ENCODE measurements at regions not wholly inside any gene's neighbourhood (a gene's known extent, or its start where the extent isn't known, plus 50 kb on each side); places are given as distances from the start of the nearest gene placed in this dataset.

DNA sequence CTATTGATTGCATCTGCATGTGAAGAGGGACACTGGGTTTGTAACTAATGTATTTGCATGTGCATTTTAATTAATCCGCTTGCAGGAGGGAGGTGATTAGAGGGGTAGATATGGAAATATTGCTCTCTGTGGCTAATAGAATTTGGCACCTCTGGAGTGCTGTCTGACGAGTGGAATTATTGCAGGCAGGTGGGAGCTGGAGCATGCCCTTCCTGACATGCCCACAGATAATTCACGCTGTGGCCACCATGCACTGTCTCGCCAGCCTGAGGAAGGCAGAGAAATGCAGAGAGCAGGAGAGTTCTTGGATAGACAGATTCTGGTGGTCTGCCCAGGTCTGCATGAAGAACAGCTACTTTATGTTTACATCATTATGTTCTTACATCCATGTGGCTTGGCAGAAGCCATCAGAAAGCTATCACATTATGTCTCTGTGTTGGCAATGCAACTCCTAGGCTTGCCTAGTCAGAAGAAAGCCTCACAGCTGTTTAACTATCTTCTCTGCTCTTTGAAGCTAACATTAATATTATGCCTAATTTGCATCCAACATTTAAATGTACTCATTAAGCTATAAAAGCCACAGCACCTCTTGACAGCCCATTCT is 89.4 kb upstream of the DRD2 start (continued):
- TF ChIP-seq, protein P1, sequence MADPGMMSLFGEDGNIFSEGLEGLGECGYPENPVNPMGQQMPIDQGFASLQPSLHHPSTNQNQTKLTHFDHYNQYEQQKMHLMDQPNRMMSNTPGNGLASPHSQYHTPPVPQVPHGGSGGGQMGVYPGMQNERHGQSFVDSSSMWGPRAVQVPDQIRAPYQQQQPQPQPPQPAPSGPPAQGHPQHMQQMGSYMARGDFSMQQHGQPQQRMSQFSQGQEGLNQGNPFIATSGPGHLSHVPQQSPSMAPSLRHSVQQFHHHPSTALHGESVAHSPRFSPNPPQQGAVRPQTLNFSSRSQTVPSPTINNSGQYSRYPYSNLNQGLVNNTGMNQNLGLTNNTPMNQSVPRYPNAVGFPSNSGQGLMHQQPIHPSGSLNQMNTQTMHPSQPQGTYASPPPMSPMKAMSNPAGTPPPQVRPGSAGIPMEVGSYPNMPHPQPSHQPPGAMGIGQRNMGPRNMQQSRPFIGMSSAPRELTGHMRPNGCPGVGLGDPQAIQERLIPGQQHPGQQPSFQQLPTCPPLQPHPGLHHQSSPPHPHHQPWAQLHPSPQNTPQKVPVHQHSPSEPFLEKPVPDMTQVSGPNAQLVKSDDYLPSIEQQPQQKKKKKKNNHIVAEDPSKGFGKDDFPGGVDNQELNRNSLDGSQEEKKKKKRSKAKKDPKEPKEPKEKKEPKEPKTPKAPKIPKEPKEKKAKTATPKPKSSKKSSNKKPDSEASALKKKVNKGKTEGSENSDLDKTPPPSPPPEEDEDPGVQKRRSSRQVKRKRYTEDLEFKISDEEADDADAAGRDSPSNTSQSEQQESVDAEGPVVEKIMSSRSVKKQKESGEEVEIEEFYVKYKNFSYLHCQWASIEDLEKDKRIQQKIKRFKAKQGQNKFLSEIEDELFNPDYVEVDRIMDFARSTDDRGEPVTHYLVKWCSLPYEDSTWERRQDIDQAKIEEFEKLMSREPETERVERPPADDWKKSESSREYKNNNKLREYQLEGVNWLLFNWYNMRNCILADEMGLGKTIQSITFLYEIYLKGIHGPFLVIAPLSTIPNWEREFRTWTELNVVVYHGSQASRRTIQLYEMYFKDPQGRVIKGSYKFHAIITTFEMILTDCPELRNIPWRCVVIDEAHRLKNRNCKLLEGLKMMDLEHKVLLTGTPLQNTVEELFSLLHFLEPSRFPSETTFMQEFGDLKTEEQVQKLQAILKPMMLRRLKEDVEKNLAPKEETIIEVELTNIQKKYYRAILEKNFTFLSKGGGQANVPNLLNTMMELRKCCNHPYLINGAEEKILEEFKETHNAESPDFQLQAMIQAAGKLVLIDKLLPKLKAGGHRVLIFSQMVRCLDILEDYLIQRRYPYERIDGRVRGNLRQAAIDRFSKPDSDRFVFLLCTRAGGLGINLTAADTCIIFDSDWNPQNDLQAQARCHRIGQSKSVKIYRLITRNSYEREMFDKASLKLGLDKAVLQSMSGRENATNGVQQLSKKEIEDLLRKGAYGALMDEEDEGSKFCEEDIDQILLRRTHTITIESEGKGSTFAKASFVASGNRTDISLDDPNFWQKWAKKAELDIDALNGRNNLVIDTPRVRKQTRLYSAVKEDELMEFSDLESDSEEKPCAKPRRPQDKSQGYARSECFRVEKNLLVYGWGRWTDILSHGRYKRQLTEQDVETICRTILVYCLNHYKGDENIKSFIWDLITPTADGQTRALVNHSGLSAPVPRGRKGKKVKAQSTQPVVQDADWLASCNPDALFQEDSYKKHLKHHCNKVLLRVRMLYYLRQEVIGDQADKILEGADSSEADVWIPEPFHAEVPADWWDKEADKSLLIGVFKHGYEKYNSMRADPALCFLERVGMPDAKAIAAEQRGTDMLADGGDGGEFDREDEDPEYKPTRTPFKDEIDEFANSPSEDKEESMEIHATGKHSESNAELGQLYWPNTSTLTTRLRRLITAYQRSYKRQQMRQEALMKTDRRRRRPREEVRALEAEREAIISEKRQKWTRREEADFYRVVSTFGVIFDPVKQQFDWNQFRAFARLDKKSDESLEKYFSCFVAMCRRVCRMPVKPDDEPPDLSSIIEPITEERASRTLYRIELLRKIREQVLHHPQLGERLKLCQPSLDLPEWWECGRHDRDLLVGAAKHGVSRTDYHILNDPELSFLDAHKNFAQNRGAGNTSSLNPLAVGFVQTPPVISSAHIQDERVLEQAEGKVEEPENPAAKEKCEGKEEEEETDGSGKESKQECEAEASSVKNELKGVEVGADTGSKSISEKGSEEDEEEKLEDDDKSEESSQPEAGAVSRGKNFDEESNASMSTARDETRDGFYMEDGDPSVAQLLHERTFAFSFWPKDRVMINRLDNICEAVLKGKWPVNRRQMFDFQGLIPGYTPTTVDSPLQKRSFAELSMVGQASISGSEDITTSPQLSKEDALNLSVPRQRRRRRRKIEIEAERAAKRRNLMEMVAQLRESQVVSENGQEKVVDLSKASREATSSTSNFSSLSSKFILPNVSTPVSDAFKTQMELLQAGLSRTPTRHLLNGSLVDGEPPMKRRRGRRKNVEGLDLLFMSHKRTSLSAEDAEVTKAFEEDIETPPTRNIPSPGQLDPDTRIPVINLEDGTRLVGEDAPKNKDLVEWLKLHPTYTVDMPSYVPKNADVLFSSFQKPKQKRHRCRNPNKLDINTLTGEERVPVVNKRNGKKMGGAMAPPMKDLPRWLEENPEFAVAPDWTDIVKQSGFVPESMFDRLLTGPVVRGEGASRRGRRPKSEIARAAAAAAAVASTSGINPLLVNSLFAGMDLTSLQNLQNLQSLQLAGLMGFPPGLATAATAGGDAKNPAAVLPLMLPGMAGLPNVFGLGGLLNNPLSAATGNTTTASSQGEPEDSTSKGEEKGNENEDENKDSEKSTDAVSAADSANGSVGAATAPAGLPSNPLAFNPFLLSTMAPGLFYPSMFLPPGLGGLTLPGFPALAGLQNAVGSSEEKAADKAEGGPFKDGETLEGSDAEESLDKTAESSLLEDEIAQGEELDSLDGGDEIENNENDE (IDR thresholded peaks at IDR 0.05; ENCODE audit: insufficient replicate concordance, low read length): no peak
- TF ChIP-seq JUN (IDR thresholded peaks at IDR 0.05; ENCODE audit: low read depth, low read length) (no peak), POLR2A (IDR thresholded peaks at IDR 0.05; ENCODE audit: control extremely low read depth in 1 of 2, low read depth in 2 of 2, low read length in 2 of 2) (no peak), FOSL1 (IDR thresholded peaks at IDR 0.05; ENCODE audit: insufficient read depth, low read depth, low read length) (no peak), HDAC2 (IDR thresholded peaks at IDR 0.05; ENCODE audit: borderline replicate concordance in 1 of 2, low read depth in 2 of 2, low read length in 2 of 2) (no peak), KDM4A (IDR thresholded peaks at IDR 0.05; ENCODE audit: low read depth, low read length, severe bottlenecking) (no peak), TCF12 (IDR thresholded peaks at IDR 0.05; ENCODE audit: low read depth, low read length) (no peak)

All from H1 (cell line).